ENCODE measurements at regions not wholly inside any gene's neighbourhood (a gene's known extent, or its start where the extent isn't known, plus 50 kb on each side); places are given as distances from the start of the nearest gene placed in this dataset.
"Not testable (repeated sequence)": the region's sequence is repeated elsewhere in the genome, so short reads cannot be mapped to it uniquely, and the experiment has no call there.

DNA sequence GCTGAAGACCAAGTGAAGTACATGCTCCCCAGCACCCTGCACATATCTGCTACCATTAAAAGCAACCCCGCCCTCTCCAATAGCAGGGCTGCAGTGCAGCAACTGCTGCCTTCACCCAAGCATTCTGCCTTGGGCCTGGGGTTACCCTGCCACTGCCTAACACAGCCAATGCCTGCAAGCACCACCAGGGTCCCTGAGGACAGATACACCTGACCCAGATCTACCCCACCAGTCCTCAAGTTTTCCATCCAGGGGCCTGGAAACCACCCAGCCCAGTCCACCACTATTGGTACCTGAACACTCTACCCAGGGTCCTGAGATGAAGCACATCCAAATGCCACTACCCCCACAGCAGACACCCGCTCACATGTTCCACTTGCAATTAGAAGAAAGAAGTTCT is 181.1 kb upstream of the RBBP8 start:
- DNase-seq, result no peak
- TF ChIP-seq GATA1 (IDR thresholded peaks at IDR 0.05; ENCODE audit: low read depth, low read length) (no peak), POLR2A (IDR thresholded peaks at IDR 0.05; ENCODE audit: low read length) (no peak)

GRCh38 chr18:22753130-22753831 is 179.8 kb upstream of the RBBP8 start:
- TF ChIP-seq POLR2A (IDR thresholded peaks at IDR 0.05; ENCODE audit: low read length), result no peak
- TF ChIP-seq GATA1 (IDR thresholded peaks at IDR 0.05; ENCODE audit: low read depth, low read length), result no peak
- no peak for DNase-seq

- not testable (repeated sequence) for DNase-seq
These were observed 169.1 kb upstream of the RBBP8 start for GRCh38 chr18:22764005-22764404.

DNA sequence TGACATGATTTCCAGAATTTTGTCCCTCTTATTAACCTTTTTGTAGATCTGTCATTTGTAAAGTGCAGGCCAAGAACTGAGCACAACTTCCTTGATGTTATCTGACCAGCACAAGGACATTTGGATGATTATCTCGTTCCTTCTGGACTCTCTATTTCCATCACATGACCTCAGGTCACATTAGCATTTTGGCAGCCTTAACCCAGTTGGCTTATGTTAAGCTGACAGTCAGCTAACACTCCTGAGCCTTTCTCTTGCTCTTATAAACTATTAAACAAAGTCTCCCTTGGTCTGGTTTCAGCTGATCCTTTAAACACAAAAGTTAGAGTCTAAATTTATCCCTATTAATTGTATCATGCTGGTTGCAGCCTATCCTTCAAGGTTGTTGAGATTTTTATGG is 167.2 kb upstream of the RBBP8 start:
- TF ChIP-seq POLR2A (IDR thresholded peaks at IDR 0.05; ENCODE audit: low read length) (no peak), GATA1 (IDR thresholded peaks at IDR 0.05; ENCODE audit: low read depth, low read length) (no peak)
- DNase-seq, result no peak

- TF ChIP-seq POLR2A (IDR thresholded peaks at IDR 0.05; ENCODE audit: low read length) (no peak), GATA1 (IDR thresholded peaks at IDR 0.05; ENCODE audit: low read depth, low read length) (no peak)
- DNase-seq, result no peak
These were observed 165.5 kb upstream of the RBBP8 start for GRCh38 chr18:22767653-22768052.

DNA sequence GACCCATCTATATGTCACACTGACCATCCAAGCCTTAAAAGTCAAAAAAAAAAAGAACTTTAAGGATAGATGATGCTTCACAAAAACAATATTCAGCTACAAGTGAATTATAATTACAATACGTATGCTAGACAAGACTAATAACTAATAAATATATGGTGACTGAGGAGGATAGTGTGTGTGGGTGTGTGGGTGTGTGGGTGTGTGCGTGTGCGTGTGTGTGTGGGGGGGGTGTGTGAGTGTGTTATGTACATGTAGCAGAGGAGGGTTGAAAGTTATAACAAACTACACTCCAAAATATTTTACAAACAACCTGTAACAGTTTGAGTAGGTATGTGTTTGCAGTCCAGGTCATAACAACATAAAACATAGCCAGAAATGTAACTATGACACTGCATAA is 159.2 kb upstream of the RBBP8 start:
- DNase-seq, result no peak
- TF ChIP-seq POLR2A (IDR thresholded peaks at IDR 0.05; ENCODE audit: low read length) (no peak), GATA1 (IDR thresholded peaks at IDR 0.05; ENCODE audit: low read depth, low read length) (no peak)

- TF ChIP-seq POLR2A (IDR thresholded peaks at IDR 0.05; ENCODE audit: low read length), result no peak
- no peak for DNase-seq
These were observed 154.1 kb upstream of the RBBP8 start for GRCh38 chr18:22778996-22779395.

DNA sequence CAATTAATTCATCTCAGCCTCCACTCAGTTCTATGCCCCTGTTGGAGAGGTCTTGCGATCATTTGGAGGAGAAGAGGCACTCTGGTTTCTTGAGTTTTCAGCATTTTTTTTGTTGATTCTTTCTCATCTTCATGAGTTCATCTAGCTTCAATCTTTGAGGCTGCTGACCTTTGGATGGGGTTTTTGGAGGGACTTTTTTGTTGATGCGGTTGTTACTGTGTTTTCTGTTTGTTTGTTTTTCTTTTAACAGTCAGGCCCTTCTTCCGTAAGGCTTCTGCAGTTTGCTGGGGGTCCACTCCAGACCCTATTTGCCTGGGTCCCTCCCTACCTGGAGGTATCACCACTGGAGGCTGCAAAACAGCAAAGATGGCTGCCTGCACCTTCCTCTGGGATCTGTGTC is 149.9 kb upstream of the RBBP8 start:
- no peak for DNase-seq
- TF ChIP-seq POLR2A (IDR thresholded peaks at IDR 0.05; ENCODE audit: low read length), result no peak
- no peak for TF ChIP-seq GATA1 (IDR thresholded peaks at IDR 0.05; ENCODE audit: low read depth, low read length)

GRCh38 chr18:22783662-22784076 is 149.5 kb upstream of the RBBP8 start:
- no peak for TF ChIP-seq GATA1 (IDR thresholded peaks at IDR 0.05; ENCODE audit: low read depth, low read length)
- no peak for TF ChIP-seq POLR2A (IDR thresholded peaks at IDR 0.05; ENCODE audit: low read length)
- DNase-seq, result no peak

DNA sequence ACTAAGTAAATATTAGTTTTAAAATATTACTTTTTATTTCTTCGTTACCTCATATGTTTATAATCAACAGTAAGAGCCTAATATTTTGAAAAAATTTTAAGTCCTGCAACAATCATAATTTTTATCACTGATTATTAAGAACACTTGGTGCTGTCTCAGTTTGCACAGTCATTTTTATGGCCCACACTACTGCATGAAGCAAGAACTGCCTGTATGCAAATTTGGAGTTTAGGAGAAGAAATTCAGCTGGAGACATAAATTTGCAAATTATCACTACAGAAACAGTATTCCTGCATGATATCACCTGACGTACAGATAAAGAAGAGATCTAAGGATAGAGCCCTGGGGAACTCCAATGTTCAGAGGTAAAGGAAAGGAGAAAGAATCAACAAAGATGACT is 144.1 kb upstream of the RBBP8 start:
- no peak for DNase-seq
- TF ChIP-seq POLR2A (IDR thresholded peaks at IDR 0.05; ENCODE audit: low read length) (no peak), GATA1 (IDR thresholded peaks at IDR 0.05; ENCODE audit: low read depth, low read length) (no peak)

- TF ChIP-seq POLR2A (IDR thresholded peaks at IDR 0.05; ENCODE audit: low read length), result no peak
- no peak for TF ChIP-seq GATA1 (IDR thresholded peaks at IDR 0.05; ENCODE audit: low read depth, low read length)
- no peak for DNase-seq
These were observed 143.5 kb upstream of the RBBP8 start for GRCh38 chr18:22789600-22789999.

DNA sequence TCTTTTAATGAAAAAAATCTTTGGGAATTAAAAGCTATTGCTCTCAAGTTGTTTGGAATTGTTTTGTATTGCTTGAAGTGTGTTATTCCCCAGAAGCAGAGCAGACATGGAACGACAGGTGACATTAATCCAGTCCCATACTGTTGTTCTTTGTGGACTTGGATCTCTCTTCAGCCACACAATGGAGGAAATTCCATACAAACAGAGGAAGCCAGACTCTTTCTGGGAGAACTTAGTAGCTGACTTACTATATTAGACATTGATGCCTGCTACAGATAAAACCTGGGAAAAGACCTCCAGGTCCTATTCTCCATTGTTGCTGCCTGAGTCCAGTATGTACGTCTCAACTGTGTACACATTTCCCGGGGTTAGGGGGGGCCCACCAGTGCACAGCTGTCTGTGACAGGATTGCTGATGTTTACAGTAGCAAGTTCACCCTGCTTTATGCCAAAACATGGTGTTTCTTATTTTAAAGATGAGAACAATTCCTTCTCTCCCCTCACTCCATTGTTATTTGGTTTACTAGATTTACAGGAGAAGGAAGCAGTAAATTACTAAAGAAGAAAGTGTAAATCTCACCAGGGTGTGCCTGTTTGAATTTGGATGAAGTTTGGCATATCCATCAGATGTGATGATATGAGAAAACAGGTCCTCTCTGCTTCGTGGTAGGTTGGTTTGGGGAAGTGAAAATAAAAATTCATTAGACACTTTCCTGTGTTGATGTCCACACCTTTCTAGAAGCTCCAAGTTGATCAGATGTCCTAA is 142.4 kb upstream of the RBBP8 start:
- no peak for DNase-seq
- TF ChIP-seq GATA1 (IDR thresholded peaks at IDR 0.05; ENCODE audit: low read depth, low read length), result no peak
- TF ChIP-seq POLR2A (IDR thresholded peaks at IDR 0.05; ENCODE audit: low read length), result no peak

DNA sequence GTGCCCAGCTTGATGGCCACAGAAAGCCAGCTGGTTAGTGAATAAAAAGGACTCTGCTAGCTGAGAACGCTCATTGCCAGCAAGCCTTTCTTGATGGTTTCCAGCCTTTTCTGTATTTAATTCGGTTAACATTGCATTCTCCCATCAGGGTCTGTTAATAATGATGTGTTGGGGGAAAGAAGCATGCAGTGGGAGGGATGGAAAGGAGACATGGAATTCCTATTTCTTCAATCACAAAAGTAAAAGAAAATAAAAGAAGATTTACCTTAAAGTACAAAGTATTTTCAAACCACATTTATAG is 141.9 kb upstream of the RBBP8 start:
- no peak for TF ChIP-seq POLR2A (IDR thresholded peaks at IDR 0.05; ENCODE audit: low read length)
- TF ChIP-seq GATA1 (IDR thresholded peaks at IDR 0.05; ENCODE audit: low read depth, low read length), result no peak
- DNase-seq, result no peak

- DNase-seq, result no peak
- TF ChIP-seq GATA1 (IDR thresholded peaks at IDR 0.05; ENCODE audit: low read depth, low read length), result no peak
- TF ChIP-seq POLR2A (IDR thresholded peaks at IDR 0.05; ENCODE audit: low read length), result no peak
These were observed 137.0 kb upstream of the RBBP8 start for GRCh38 chr18:22796113-22796512.

GRCh38 chr18:22800551-22800951 is 132.6 kb upstream of the RBBP8 start:
- DNase-seq, result no peak
- no peak for TF ChIP-seq GATA1 (IDR thresholded peaks at IDR 0.05; ENCODE audit: low read depth, low read length)
- no peak for TF ChIP-seq POLR2A (IDR thresholded peaks at IDR 0.05; ENCODE audit: low read length)

Data from erythroblast (primary cell).